Activated T-cell treated with anti-CD3 and anti-CD28 coated beads, Interleukin-2, amount 50 U/mL, for 48 hours (primary cell): ENCODE measurements at regions not wholly inside any gene's neighbourhood (a gene's known extent, or its start where the extent isn't known, plus 50 kb on each side); places are given as distances from the start of the nearest gene placed in this dataset.
"Not testable (repeated sequence)": the region's sequence is repeated elsewhere in the genome, so short reads cannot be mapped to it uniquely, and the experiment has no call there.

Source experiments
- DNase-seq, 2 experiments: peaks; one replicate each; pipeline ENCODE4 v3.0.0-alpha.2; 2020

- DNase-seq = no peak
Measured at GRCh38 chr2:239723486-239724193, 301.5 kb downstream of the NDUFA10 start.

- DNase-seq = no peak
Measured at GRCh38 chr2:239722760-239723470, 302.2 kb downstream of the NDUFA10 start.

GRCh38 chr2:239721991-239722759, 303.0 kb downstream of the NDUFA10 start:
- no peak for DNase-seq

GRCh38 chr2:239721531-239721930, 303.6 kb downstream of the NDUFA10 start:
- no peak for DNase-seq

GRCh38 chr2:239720361-239721360, 304.5 kb downstream of the NDUFA10 start:
- no peak for DNase-seq

- no peak for DNase-seq
Measured at GRCh38 chr2:239719791-239720360, 305.3 kb downstream of the NDUFA10 start.

- DNase-seq = not testable (repeated sequence)
Measured at GRCh38 chr2:239718991-239719390, 306.2 kb downstream of the NDUFA10 start.

DNA sequence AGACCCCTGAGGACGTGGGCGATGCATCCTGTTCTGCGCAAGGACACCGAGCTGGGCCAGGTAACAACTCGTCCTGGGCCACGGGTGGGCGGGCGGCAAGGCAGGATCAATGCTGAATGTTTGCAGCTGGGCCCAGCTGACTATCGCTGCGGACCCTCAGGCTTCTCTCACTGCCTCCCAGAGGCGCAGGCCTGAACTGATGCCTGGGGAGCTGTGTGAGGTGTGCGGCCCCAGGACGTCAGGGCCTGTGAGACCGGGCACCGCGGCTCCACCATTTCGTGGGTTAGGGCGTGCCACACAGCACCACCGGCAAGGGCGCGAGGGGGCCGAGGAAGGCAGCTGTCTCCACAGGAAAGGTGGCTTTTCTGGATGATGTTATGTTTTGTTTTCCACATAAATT, 307.4 kb downstream of the NDUFA10 start:
- DNase-seq = no peak

DNA sequence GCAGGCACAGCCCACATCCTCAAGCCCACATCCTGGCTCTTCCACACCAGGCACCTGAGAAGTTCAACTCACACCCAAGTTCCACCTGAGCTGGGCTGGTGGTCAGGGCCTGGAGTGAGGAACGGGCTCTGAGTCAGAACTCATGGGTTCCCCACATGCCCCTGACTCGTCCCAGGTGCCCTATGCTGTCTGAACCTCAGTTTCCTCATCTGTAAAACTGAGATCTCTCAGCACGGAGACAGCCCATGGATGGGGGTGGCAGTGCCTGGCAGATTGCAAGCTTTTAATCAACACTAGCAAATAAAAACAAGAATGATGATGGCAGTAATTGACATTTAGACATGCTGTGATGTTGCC, 307.8 kb downstream of the NDUFA10 start:
- no peak for DNase-seq

DNA sequence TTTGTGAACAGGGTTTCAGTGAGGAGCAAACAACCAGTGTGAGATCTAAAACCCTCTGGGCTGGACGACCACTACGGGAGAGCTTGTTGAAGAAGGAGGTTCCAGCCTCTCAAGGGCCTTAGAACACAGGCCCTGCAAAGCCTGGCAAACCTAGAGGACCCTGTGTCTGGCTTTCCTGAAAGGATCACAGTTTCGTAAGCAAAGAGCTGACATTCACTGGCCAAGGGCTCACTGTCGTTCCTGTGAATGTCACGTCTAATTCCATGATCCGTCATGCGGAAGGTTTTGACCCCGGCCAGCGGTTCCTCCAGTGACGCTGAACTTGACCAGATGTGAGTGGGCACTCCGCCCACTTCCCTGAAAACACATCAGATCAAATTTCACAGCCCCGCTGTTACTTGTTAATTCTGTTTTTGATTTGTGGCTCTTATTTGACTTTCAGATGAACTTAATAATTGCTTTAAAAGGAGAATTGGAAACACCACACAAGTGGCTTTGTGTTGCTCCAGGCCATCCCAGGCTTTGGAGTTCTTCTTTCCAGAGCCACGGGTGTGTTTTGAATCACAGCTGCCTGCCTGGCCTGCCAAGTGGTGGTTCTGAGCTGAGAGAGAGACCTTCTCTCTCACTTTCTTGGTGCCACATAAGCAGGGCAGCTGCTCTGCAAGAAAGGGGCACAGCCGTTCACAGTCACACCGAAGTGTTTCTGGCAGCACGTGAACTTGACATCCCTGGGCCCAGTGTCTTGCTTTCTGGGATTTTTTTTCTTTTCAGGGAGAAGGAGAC, 308.4 kb downstream of the NDUFA10 start:
- DNase-seq = no peak

GRCh38 chr2:239716009-239716408, 309.1 kb downstream of the NDUFA10 start:
- DNase-seq = no peak

DNA sequence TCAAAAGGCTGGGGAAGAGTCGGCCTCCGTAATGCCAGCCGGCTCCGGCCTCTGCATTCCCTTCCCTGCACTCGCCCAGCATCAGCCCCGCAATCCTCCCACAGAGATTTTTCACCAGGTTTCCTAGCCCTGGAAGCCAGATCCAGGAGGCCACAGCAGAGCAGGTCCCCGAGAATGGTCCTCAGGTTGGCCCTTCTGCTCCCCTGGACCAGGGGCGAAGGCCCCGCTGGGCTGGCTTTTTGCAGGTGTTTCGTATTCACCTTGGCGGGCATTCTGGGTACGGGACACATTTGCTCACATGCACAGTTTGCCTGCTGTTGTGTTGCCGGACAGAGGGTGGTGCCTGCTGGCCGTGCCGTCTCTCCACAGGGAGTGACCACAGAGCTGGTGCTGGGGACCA, 309.5 kb downstream of the NDUFA10 start:
- no peak for DNase-seq

GRCh38 chr2:239715202-239715601, 309.9 kb downstream of the NDUFA10 start:
- no peak for DNase-seq

GRCh38 chr2:239714116-239714515, 311.0 kb downstream of the NDUFA10 start:
- DNase-seq = no peak

DNA sequence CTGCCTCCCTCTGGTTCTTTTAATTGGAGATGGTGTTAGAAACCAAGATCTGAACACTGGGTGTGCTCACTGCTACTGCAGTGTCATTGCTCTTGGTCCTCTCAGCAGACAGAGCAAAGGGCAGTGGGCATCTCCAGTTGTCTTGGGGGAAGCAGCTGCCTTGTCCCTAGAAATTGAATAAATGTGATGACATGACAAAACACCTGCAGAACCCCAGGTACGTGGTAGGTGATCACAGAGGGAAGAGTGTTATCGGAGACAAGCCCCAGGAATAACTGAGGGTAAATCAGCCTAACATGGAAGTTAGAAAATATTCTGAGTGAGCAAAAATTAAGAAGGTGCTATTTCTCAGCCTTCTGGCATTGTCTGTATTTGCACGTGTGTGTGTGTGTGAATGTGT, 311.9 kb upstream of the HDAC4 start:
- DNase-seq = no peak

DNA sequence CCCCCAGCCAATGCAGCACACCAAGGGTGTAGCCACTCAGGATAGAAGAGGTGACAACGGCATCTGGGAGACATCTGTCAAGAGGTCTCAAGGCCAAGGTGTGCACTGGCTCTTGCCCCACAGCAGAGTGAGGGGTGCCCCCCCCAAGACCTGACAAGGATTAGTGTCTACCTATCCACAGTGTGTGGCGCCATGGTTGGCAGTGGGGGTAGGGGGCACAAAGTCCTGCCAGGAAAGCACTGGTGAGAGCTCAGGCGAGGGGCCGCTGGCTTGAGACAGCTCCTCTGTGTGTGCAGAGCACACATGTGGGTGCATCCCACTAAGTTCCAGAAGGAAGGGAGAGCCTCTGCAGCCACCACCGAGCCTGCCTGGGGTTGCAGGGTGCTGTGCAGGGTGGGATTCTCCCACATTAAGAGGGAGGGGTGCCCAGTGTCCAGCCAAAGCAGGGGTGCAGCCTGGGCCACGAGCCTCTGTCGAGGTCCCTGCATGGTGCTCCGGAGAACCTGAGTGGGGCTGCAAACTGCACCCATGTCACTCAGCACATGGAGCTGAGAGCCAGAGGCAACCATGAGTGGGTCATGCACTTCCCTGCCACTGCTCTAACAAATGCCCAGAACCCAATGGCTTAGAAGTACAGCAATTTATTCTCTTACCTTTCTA, 311.2 kb upstream of the HDAC4 start:
- no peak for DNase-seq

DNA sequence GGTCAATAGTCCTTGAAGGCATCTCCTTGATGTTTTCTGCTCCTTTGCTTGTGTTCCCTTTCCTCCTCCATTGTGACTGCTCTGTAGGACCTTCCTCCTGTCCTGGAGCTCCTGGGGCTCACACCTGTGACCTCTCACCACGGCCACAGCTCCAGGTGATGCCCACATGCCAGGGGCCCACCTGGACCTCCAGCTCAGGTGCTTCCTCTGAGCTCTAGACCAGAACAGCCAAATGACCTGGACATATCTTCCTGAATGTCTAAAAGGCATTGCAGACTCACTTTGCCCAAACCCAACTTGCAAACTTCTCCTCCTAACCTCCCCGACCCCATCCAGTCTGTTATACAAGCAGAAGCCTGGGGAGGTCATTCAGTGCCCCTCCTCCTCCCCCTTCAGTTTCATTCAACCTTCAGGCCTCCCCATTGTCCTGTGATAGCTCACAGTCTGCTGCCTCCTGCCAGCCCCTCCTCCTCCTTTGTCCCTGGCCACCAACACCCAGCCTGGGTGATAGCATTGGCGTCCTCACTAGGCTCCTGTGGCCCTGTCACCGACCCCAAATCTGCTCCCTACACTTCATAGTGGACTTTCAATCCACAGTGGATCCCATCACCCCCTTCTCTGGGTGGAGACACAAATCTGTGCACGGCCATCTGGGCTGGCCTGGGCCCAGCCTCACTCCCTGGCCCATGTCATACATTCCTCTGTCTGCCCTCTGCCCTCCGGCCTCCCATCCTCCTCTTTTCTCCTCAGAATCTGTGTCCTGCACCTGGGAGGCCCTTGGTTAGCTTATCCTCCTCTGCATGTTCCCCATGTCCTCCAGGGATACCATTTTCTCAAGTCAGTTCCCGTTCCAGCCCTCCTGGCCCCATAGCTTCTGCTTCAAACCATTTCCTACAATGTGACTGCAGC, 310.4 kb upstream of the HDAC4 start:
- DNase-seq = no peak

GRCh38 chr2:239706367-239706766, 305.5 kb upstream of the HDAC4 start:
- DNase-seq = peak in 1 of 2 experiments; percentile 3

- no peak for DNase-seq
Measured at GRCh38 chr2:239704737-239705136, 303.9 kb upstream of the HDAC4 start.

DNA sequence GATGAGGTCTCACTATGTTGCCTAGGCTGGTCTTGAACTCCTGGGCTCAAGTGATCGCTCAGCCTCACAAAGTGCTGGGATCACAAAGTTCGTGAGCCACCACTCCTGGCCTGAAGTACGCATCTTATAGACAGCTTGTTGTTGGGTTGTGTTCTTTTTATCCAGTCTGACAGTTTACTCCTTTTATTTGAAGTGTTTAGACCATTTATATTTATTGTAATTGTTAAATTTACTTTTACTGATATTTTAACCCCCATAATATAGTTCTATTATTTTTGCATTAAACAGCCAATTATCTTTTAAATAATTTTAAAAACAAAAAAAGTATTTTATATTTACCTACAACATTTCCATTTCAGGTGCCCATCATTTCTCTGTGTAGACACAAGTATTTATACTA, 303.0 kb upstream of the HDAC4 start:
- DNase-seq = no peak
